Spleen (tissue), 7 donors: ENCODE measurements at regions not wholly inside any gene's neighbourhood (a gene's known extent, or its start where the extent isn't known, plus 50 kb on each side); places are given as distances from the start of the nearest gene placed in this dataset.
"Not testable (repeated sequence)": the region's sequence is repeated elsewhere in the genome, so short reads cannot be mapped to it uniquely, and the experiment has no call there.

ENCODE experiments used
- POLR2A ChIP-seq, 3 donors: fragments of 450-650 bp; IDR thresholded peaks; one replicate each; pipeline ENCODE4 v1.5.1; 2017; ENCODE audit warnings: antibody characterized with exemption in 3 of 3, mild to moderate bottlenecking in 1 of 3
- TF ChIP-seq, protein P1 (sequence below), 11 experiments: fragments of 200-600 bp in 7 of 11; fragments of 450-650 bp in 4 of 11; sonication (generic) in 4 of 11; IDR thresholded peaks in 8 of 11; conservative IDR thresholded peaks in 3 of 11; 1 replicate in 7 of 11; 2 replicates in 4 of 11; pipeline versions ENCODE4 v1.4.0 to v1.8.0; 2016 to 2021; ENCODE audit warnings: antibody characterized with exemption in 11 of 11, inconsistent platforms in 4 of 11, mild to moderate bottlenecking in 1 of 11
- donor health status: DM: no; HTN: no; CAD: no; lungs with moderate emphysema.
- donor health status: DM: no; HTN: no; CAD: no.
- donor health status: DM: no; HTN: no; CAD: no.

DNA sequence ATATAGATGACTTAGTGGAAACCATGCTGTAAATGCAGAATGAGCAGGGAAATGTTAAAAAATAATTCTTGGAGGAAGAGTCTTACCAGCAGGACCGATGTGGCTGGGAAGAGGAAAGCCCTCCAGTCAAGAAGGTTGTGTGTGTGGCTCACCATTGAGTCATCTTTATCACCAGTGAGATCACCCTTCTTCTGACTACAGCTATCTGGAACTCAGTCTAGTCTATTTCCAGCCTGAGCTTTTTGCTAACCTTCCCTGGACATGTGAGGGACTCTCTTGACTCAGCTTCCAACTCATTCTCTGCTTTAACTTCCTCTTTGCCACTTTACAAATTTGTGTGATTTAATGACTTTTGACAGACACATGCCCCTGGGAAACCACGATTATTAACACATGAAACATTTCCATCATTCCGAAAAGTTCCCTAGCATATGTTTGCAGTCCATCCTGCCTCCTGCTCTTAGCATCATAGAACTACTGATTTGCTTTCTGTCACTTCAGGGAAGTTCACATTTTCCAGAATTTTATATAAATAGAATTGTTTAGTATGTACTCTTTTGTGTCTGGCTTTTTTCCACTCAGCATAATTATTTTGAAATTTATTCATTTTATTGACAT lies 378.5 kb upstream of the FRG2C start:
- TF ChIP-seq POLR2A (IDR thresholded peaks at IDR 0.05) = not testable (repeated sequence)
- TF ChIP-seq, protein P1, sequence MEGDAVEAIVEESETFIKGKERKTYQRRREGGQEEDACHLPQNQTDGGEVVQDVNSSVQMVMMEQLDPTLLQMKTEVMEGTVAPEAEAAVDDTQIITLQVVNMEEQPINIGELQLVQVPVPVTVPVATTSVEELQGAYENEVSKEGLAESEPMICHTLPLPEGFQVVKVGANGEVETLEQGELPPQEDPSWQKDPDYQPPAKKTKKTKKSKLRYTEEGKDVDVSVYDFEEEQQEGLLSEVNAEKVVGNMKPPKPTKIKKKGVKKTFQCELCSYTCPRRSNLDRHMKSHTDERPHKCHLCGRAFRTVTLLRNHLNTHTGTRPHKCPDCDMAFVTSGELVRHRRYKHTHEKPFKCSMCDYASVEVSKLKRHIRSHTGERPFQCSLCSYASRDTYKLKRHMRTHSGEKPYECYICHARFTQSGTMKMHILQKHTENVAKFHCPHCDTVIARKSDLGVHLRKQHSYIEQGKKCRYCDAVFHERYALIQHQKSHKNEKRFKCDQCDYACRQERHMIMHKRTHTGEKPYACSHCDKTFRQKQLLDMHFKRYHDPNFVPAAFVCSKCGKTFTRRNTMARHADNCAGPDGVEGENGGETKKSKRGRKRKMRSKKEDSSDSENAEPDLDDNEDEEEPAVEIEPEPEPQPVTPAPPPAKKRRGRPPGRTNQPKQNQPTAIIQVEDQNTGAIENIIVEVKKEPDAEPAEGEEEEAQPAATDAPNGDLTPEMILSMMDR (IDR thresholded peaks at IDR 0.05 in 8 of 11, conservative IDR thresholded peaks at IDR 0.05 in 3 of 11) = not testable (repeated sequence)
